ENCODE measurements at regions not wholly inside any gene's neighbourhood (a gene's known extent, or its start where the extent isn't known, plus 50 kb on each side); places are given as distances from the start of the nearest gene placed in this dataset.

GRCh38 chr7:155992538-155992937, 180.3 kb upstream of the SHH start:
- Histone ChIP-seq H3K27me3 (ENCODE audit: insufficient read depth, poor library complexity, severe bottlenecking) (peaks cover 8% of the 10 kb centered on the region), H3K27ac (replicated peaks) (no peak overlapping the region), H3K4me3 (replicated peaks; ENCODE audit: insufficient read depth, low read length) (no peak overlapping the region)
- TF ChIP-seq GABPA (IDR thresholded peaks at IDR 0.05; ENCODE audit: low read depth) (no peak), SPI1 (IDR thresholded peaks at IDR 0.05; ENCODE audit: borderline replicate concordance, low read depth) (no peak), REST (IDR thresholded peaks at IDR 0.05; ENCODE audit: insufficient replicate concordance, low read depth) (no peak), CTCF (IDR thresholded peaks at IDR 0.05; ENCODE audit: insufficient read depth, low read length) (no peak), POLR2AphosphoS5 (IDR thresholded peaks at IDR 0.05; ENCODE audit: low read depth) (no peak)
- DNase-seq (ENCODE audit: low read depth in 1 of 2, low spot score in 1 of 2), result no peak

- Histone ChIP-seq H3K4me3 (replicated peaks; ENCODE audit: insufficient read depth, low read length) (no peak overlapping the region), H3K27ac (replicated peaks) (no peak overlapping the region), H3K27me3 (ENCODE audit: insufficient read depth, poor library complexity, severe bottlenecking) (peaks cover 7% of the 10 kb centered on the region)
- TF ChIP-seq SPI1 (IDR thresholded peaks at IDR 0.05; ENCODE audit: borderline replicate concordance, low read depth) (no peak), POLR2AphosphoS5 (IDR thresholded peaks at IDR 0.05; ENCODE audit: low read depth) (no peak), REST (IDR thresholded peaks at IDR 0.05; ENCODE audit: insufficient replicate concordance, low read depth) (no peak), CTCF (IDR thresholded peaks at IDR 0.05; ENCODE audit: insufficient read depth, low read length) (no peak), GABPA (IDR thresholded peaks at IDR 0.05; ENCODE audit: low read depth) (no peak)
- no peak for DNase-seq (ENCODE audit: low read depth in 1 of 2, low spot score in 1 of 2)
Measured at GRCh38 chr7:155992107-155992506, 179.8 kb upstream of the SHH start.

- no peak for DNase-seq (ENCODE audit: low read depth in 1 of 2, low spot score in 1 of 2)
- H3K27me3 ChIP-seq (ENCODE audit: insufficient read depth, poor library complexity, severe bottlenecking), result peaks cover under 1% of the 10 kb centered on the region
- TF ChIP-seq GABPA (IDR thresholded peaks at IDR 0.05; ENCODE audit: low read depth), result no peak
- TF ChIP-seq SPI1 (IDR thresholded peaks at IDR 0.05; ENCODE audit: borderline replicate concordance, low read depth), result no peak
- no peak for TF ChIP-seq CTCF (IDR thresholded peaks at IDR 0.05; ENCODE audit: insufficient read depth, low read length)
- no peak for TF ChIP-seq POLR2AphosphoS5 (IDR thresholded peaks at IDR 0.05; ENCODE audit: low read depth)
- TF ChIP-seq REST (IDR thresholded peaks at IDR 0.05; ENCODE audit: insufficient replicate concordance, low read depth), result no peak
- H3K27ac ChIP-seq (replicated peaks), result no peak overlapping the region
- no peak overlapping the region for H3K4me3 ChIP-seq (replicated peaks; ENCODE audit: insufficient read depth, low read length)
Measured at GRCh38 chr7:155991470-155991869, 179.2 kb upstream of the SHH start.
